SU-DHL-6 (cell line): ENCODE measurements at regions not wholly inside any gene's neighbourhood (a gene's known extent, or its start where the extent isn't known, plus 50 kb on each side); places are given as distances from the start of the nearest gene placed in this dataset.

ENCODE experiments used
- CTCF ChIP-seq: fragments of 200-600 bp; sonication (generic); IDR thresholded peaks from one replicate; pipeline ENCODE4 v1.5.1; 2017; ENCODE audit warnings: antibody characterized with exemption, mild to moderate bottlenecking, low read length, moderate library complexity; ENCODE audit not compliant: insufficient read depth, poor library complexity, severe bottlenecking
- EZH2phosphoT487 ChIP-seq: fragments of 200-600 bp; sonication (generic), shearing (Covaris generic); conservative IDR thresholded peaks from 2 replicates; pipeline ENCODE4 v1.6.1; 2018; ENCODE audit warnings: mild to moderate bottlenecking, antibody characterized with exemption, low read length, moderate library complexity, mixed read lengths

- TF ChIP-seq CTCF (no peak), EZH2phosphoT487 (no peak)
Measured at GRCh38 chr10:43806831-43807640, 158.4 kb upstream of the ZNF32 start.
